HPDE6-E6E7 (cell line): ENCODE measurements at regions not wholly inside any gene's neighbourhood (a gene's known extent, or its start where the extent isn't known, plus 50 kb on each side); places are given as distances from the start of the nearest gene placed in this dataset.

Experiments used
- DNase-seq: peaks from one replicate; pipeline ENCODE4 v3.0.0; 2011; ENCODE audit warnings: missing footprints; ENCODE audit errors: extremely low spot score

DNA sequence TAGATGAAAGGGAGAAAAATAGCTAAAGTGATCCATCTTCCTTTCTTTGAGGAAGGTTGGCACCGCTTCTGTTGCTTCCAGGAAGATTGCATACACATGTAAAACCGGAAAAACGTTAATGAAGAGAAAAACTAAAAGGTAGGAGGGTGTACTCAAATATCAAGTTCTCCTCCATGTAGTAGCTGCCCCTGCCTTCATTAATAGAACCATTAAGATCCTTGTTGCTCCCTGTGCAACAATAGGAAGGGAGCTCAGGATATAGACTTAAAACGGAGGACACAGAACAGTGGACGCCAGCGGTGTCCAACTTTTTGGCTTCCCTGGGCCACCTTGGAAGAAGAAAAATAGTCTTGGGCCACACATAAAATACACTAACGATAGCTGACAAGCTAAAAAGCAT is 118.9 kb downstream of the TMEM174 start:
- DNase-seq: no peak

- DNase-seq: no peak
These were observed 117.2 kb downstream of the TMEM174 start for GRCh38 chr5:73290242-73290641.

DNA sequence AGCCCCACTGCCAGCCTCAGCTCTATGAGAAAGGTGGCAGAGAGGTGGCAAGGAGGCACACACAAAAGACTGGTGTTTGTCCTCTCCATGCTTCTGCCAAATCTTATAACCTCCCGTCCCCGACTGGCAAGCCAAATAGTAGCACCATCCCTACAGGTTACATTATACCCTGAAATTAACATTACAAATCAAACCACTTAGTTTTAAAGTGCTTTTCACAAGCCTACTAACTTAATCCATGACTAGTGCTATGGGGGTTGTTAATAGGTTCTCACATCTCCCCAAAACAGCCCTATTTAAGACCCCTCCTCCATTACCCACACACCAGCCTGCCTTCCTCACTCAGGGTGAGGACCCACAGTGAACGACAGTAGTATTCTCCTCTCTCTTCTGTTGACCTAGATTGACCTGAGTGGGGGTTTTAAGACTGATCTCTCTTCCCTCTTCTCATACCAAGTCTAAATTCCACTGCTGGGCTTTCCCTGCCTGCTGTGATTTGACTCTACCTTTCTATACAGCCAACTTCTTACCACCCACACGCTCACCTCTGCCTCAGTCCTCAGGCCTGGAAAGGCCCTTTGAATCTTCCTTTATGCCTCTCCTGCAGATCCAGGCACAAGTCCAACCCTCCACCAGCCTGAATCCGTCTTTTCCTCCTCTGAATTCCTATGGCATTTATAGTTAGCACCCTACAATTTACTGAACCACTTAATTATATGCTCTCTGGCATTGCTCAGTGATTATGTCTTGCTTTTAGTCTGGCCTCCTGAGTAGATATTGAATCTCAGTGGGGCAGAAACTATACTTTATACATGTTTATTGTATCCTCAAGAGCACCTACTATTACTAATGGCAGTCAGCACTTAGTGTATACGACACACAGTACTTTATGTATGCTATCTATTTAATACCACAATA is 116.1 kb downstream of the TMEM174 start:
- no peak for DNase-seq

DNA sequence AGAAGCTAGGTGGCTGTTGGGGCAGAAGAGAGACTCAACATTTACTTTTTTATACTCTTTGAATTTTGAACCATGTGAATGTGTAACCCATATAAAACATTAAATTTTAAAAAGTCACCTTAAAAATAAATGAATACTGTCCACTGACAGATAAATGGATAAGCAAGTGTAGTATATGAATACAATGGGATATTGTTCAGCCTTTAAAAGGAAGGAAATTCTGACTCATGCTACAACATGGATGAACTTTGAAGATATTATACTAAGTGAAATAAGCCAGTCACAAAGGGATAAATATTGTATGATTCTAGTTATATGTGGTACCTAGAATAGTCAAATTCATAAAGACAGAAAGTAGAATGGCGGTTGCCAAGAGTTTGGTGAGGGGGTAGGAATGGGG is 113.9 kb downstream of the TMEM174 start:
- no peak for DNase-seq

GRCh38 chr5:73284985-73285384 is 112.0 kb downstream of the TMEM174 start:
- no peak for DNase-seq

- DNase-seq: no peak
These were observed 111.3 kb downstream of the TMEM174 start for GRCh38 chr5:73284220-73284795.

- no peak for DNase-seq
These were observed 109.9 kb downstream of the TMEM174 start for GRCh38 chr5:73282923-73283322.

- DNase-seq: no peak
These were observed 109.4 kb downstream of the TMEM174 start for GRCh38 chr5:73282383-73282782.

GRCh38 chr5:73280821-73281746 is 108.1 kb downstream of the TMEM174 start:
- peak; percentile 49 for DNase-seq

DNA sequence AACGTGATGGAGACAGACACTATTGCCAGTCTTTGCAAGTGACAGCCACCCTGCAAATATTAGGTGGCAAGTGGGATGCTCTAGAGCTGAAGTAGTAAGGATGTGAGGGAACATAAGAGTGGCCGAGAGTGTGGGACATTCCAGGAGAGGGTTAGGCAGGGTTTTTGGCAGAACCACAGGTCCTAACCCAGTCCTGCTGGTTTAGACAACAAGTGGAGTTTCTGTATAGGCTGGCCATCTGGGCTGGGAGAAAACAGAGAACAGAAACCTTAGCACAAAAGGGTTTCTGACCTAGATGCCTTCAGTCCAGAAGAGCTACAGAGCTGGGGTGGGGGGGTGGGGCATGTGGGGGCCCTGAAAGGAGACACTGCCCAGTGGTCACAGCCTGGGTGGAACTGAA is 107.4 kb downstream of the TMEM174 start:
- no peak for DNase-seq

GRCh38 chr5:73279805-73280204 is 106.8 kb downstream of the TMEM174 start:
- no peak for DNase-seq

- DNase-seq: peak; percentile 63
These were observed 105.7 kb downstream of the TMEM174 start for GRCh38 chr5:73278693-73279092.

- DNase-seq: no peak
These were observed 102.1 kb downstream of the TMEM174 start for GRCh38 chr5:73274881-73275663.

GRCh38 chr5:73274121-73274520 is 101.1 kb downstream of the TMEM174 start:
- DNase-seq: no peak

- DNase-seq: no peak
These were observed 100.5 kb downstream of the TMEM174 start for GRCh38 chr5:73273379-73274050.

GRCh38 chr5:73272351-73272750 is 99.4 kb downstream of the TMEM174 start:
- no peak for DNase-seq

DNA sequence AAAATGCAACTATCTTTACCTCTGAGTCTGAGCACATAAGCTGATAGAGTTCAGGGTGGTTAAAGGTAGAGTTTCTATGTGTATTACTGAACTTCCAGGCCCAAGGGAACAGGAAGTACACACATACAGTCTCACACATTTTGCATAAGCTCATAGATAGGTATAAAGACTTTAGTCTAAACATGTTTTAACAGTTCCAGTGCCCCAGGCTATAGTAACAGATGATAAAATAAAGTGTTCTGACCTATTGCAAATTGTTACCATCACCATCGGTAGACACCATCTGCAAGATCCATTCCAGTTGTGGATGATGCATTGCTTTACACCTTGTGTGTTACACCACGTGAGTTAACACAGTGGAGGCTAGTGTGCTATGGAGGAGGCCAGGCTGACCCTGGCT is 95.8 kb downstream of the TMEM174 start:
- no peak for DNase-seq

DNA sequence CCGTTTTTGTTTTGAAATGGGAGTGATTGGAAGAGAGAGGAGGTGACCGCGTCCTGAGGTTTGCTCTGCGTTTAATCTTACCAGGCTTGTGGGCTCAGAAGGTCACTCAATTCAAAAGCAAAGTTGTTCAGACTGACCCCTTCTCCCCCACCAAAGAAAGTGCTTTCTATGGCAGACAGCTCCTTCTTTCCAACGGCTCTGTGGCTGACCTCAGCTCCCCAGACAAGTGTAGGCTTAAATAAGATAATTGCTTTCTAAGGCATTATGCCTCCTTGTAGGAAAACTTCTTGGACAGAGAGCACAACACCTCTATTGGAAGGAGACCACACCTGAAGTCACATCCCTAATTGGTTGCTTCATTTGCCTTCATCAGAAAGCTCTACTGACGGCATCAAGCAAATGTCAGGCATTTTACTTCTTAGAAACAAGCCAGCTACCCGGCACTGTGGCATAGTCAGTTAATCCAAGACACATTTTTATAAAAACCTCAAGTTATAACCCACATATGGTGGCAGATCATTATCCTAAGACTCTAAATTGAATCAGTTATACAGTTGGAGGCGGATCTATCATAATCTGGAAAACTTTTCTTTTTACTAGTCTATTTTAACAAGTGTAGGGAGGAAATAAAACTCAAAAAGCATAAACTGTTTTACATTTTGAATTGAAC is 94.9 kb downstream of the TMEM174 start:
- DNase-seq: no peak

- no peak for DNase-seq
These were observed 94.2 kb downstream of the TMEM174 start for GRCh38 chr5:73266925-73267765.
